Glomerular visceral epithelial cell (primary cell): ENCODE measurements at regions not wholly inside any gene's neighbourhood (a gene's known extent, or its start where the extent isn't known, plus 50 kb on each side); places are given as distances from the start of the nearest gene placed in this dataset.
A peak's percentile ranks its signal among the peaks of the same experiment; 100 is the strongest.

Experiments used
- DNase-seq: peaks from one replicate; pipeline ENCODE4 v3.0.0-alpha.2; 2016; ENCODE audit errors: extremely low spot score

- DNase-seq = no peak
Measured at GRCh38 chr4:32400870-32401269, 1680.7 kb downstream of the PCDH7 start.

DNA sequence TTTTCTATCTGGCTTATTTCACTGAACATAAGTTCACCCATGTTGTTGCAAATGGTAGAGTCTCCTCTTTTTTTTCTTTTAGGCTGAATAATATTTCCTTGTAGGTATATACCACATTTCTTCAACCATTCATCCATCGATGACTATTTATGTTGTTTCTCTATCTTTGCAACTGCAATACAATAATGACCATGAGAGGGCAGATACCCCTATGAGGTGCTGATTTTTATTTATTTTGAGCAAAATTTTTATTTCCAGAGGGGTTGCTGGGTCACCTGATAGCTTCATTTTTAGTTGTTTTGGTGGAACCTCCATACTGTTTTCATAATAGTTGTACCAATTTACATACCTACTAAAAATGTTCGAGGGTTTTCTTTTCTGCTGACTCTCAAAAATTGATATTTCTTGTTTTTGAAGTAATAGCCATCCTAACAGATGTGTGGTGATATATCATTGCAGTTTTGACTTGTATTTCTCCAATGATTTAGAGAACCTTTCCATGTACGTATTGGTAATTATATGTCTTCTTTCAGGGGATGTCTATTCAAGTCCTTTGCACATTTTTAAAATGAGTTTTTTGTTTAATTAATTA is 1697.0 kb downstream of the PCDH7 start:
- DNase-seq = no peak

DNA sequence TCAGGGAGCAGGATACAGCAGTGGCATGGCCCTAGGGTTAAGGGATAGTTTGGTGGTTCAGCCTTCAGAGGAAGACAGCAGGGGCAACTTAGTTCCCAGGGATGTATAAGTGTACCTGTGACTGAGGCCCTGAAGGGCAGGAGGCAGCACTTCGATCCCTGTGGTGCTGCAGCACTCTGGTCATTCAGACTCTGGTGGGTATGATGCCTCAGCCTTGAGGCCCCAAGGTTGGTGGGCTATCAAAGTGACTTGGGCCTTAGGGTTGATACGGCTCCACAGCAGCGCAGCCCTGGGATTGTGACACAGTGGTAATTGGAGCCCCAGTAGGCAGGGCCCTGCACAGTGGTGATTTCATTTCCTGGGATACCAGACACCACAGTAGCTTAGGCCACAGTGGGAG is 1703.1 kb downstream of the PCDH7 start:
- no peak for DNase-seq

GRCh38 chr4:32425243-32425642 is 1705.1 kb downstream of the PCDH7 start:
- no peak for DNase-seq

DNA sequence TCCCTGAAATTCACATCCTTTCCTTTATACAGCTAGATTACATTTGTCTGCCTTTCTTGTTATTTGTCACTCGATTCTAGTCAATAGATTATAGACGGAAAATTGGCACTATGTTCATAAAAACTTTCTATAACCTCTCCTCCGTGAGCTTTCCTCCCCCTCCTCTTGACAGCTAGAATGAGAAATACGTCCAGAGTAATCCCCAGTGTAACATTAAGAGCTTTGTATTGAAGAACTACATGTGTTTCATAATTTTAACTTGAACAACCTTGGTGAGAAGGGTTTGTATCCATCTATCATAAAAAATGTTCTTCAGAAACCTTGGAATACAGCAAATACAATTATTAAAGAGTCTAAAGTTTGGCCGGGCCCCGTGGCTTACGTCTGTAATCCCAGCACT is 1707.4 kb downstream of the PCDH7 start:
- no peak for DNase-seq

GRCh38 chr4:32429151-32429550 is 1709.0 kb downstream of the PCDH7 start:
- no peak for DNase-seq

DNA sequence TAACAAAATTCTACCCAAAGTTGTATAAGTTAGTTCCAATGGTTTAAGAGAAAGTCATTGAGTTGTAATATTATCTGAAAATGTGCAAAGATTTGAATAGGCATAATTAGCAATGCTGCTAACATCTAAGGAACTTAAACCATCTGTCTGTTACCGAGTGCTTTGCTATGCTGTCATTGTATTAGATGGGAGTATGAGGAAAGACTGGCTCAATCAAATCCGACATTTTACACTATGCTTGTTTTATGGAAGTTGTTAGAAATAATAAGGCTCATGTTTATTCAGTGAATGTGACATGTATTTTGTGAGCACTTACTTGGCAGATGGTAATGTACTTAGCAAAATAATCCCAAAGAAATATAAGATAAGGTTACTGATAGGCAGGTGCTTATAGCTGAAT is 1715.1 kb downstream of the PCDH7 start:
- DNase-seq = no peak

DNA sequence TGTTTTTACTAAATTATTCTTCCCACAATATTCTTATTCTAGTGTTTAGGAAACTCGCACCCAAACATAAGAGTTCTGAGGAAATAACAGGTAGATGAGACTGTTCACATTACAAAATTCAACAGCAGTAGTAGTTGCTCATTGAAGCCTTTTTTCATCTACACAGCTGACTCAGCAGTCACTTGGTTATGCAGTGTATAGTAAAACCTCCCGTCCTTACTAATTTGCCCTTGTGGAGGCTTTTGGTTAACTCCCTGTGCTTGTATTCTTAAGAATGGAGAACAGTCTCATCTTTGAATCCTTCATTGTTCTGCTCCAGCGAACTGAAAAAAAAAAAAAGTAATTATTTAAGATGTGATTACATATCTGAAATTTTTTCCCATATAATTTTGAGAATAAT is 1716.6 kb downstream of the PCDH7 start:
- DNase-seq = peak; percentile 5

- DNase-seq = peak; percentile 82
Measured at GRCh38 chr4:32440391-32440790, 1720.2 kb downstream of the PCDH7 start.

- no peak for DNase-seq
Measured at GRCh38 chr4:32454482-32454881, 1734.3 kb downstream of the PCDH7 start.

DNA sequence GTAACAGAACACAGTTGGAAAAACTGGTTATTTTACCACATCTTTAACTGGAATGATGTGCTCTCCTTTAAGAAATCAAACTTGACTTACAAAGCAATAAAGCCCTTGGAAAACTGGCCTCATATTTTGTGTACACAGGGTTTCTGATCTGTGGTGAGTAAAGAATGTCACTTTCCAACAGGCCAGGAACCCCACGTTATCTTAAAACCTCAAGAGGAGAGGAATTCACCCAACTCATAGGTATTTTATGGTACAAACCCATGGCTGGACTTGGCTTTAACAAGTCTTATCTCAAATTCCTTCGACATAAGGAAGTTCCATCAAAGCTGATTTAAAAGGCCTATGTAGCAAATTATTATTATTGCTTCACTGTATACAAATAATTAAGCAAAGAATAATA is 1735.1 kb downstream of the PCDH7 start:
- DNase-seq = no peak

- DNase-seq = no peak
Measured at GRCh38 chr4:32460972-32461371, 1740.8 kb downstream of the PCDH7 start.

DNA sequence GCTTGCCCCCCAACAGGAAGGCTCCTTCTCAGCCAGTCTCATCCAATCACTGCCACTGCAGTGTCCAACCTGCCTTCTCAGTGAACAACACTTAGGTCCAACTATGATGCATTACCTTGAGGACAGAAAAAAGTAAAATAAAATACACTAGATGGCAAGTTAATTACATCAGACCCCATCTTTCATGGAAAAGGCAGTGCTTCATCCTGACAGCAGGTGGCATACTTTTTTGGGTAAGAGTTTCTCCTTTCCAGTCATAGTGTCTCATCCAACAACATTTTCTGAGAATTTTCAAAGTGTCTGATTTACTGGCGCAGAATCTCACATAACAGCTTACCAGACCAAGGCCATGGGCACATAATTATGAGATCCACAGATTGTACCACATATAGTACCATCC is 1742.8 kb downstream of the PCDH7 start:
- DNase-seq = no peak

DNA sequence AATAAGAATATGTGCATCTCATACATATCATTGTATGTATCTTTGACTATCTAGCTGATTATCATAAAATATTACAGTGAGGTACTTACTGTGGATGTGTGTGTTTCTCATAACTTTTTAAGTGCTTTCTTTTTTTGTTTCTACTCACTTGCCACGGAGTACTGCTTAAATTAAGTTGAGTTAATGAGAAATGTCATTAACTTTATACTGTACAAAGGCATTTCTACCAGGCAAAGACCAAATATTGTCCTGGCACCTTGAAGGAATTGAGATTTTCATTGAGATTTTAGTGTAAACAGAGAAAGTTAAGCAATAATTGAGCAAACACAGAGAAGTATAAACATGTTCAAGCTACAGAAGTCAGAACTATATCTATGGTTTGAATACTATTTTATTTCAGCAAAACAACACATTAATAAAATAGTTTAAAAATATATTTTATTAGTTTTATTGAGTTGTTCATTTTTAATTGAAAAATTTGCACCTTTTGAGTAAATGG is 1750.0 kb downstream of the PCDH7 start:
- no peak for DNase-seq

GRCh38 chr4:32472918-32473317 is 1752.7 kb downstream of the PCDH7 start:
- no peak for DNase-seq

GRCh38 chr4:32475710-32476109 is 1755.5 kb downstream of the PCDH7 start:
- no peak for DNase-seq

DNA sequence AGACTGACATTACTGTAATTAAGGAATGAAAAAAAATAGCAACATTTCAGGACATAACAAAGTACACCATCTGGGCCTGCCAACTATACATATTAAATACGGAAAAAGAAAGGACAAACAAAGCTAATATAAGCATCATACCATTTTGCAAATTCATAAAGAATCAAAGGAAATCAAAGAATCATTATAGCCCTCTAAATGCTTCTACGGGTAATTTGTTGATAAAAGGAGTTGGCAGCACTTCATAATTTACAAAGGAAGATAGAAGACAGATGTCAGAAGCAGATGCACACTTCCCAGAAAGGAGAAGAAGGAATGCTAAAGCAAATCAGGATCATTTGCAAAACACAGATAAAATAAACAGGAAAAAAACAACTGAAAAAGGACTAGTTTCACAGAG is 1757.3 kb downstream of the PCDH7 start:
- no peak for DNase-seq

DNA sequence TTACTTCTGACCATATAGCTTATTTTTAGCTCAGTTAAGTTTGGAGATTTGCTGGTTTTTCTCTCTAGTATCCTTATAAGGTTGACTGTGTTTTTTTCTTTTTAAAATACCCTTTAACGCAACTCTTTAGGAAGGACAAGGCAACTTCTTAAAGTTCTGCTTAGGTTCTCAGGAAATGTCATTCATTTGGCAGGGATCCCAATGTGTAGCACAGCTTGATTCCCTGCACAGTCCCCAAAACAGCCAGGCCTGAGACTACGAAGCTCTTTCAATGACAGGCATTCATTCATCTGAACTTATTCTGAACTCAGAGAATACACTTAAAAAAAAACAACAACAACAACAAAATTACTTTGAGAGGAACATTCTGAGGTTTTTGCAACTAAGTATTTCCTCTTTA is 1765.8 kb downstream of the PCDH7 start:
- DNase-seq = no peak

DNA sequence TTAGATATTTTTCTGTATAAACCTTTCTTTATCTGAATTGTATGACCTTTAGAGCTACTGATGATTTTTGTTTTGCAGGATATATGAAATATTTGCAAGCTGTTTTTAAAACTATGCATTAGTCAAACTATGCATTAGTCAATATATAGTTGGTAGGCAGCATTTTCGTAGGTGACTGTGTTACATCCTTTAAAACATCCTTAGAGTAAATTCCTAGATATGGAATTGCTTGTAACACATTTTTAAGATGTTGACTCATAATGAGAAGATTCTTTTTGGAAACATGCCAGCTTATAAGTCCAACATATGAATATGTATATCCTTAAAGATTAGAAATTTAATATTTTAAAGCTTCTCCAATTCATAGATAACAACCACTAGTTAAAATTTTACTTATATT is 1768.5 kb downstream of the PCDH7 start:
- DNase-seq = peak; percentile 5

GRCh38 chr4:32499171-32499570 is 1779.0 kb downstream of the PCDH7 start:
- DNase-seq = peak; percentile 82

DNA sequence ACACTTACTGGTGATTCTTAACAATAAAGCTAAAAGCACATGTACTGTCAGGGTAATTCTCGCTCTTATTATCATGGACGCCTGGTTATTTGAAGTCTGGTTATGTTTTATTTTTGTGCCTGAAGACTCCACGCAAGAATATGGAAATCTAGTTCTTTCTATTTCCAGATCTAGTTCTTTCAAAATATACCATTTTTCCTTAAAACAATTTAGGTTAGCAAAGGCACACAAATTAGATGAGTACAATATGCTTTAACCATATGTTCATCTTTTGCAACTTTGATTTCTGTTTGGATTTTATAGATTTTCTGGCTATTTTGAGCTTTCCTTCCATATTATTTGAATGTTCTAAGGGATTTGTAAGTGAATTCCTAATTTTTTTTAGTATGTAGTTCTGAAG is 1783.1 kb downstream of the PCDH7 start:
- no peak for DNase-seq

- no peak for DNase-seq
Measured at GRCh38 chr4:32506067-32506466, 1785.9 kb downstream of the PCDH7 start.

DNA sequence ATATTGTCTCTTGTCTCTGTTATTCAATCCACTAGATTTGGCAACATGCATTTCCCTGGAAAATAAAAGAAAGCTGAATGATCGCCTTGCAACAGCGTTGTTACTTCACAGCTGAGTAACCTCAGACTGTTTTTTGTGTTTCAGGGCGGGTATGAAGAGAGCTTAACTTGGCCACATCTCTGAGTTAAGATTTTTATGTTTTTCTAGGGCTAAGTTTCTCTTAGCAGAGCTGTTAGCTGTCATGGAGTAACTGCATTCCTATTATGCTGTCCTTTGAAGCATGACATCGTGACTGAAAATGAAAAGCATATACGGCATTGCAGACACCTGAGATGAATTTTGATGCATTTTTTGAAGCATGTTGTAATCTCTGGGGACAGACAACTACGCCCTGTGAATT is 1798.9 kb downstream of the PCDH7 start:
- DNase-seq = peak; percentile 59

DNA sequence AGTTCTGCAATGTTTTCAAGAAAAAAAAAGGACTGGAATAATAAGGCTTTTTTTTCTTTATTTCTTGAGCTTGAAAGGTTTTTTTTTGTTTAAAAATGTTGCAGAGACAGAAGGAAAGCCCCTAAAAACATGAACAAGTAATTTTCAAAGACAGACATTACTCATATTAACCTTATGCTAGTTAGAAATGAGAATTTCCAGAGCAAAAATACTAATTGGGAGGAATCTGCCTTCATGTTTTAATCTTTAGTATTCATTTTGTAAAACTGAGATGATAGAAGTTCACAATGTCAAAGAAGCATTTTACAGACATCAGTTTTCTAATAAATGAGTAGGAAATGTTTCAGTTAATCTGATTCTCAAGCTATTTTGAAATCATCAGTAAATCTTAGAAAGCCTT is 1805.3 kb downstream of the PCDH7 start:
- no peak for DNase-seq
